ENCODE measurements at regions not wholly inside any gene's neighbourhood (a gene's known extent, or its start where the extent isn't known, plus 50 kb on each side); places are given as distances from the start of the nearest gene placed in this dataset.
A peak's percentile ranks its signal among the peaks of the same experiment; 100 is the strongest.

DNA sequence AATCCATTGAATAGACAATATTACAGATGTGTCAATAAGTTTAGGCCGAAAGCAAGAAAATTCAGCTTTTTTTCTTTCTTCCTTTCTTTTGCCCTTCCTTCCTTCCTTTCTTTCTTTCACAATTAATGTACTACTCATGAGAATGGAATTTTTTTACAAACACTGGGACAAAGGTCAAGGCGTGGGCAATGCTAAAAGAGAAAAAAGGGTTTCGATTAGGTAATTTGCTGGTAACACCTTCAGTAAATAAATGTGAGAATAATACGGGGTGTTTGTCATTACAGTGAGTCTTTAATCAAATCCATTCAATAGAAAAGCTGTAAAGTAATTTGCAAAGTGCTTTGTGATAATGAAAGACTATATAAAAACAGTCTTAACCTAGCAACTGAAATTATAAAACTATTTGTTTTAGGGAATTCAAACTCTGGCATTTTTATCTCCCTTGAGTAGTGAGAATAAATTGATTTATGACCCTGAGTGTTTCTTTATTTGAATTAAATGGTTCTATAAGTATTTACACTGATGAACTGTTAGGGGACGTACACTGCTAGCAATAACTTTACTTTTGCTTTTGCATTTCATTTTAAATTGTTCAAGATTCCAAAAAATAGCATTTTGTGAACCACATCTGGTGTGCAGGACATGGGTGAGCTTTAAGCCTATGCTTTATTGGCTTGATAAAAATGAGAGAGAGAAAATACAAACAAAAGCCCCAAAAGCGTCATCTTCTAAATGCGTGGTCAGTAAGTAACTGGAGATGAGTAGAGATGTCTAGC lies 104.2 kb upstream of the THRB start:
- no peak for DNase-seq

DNA sequence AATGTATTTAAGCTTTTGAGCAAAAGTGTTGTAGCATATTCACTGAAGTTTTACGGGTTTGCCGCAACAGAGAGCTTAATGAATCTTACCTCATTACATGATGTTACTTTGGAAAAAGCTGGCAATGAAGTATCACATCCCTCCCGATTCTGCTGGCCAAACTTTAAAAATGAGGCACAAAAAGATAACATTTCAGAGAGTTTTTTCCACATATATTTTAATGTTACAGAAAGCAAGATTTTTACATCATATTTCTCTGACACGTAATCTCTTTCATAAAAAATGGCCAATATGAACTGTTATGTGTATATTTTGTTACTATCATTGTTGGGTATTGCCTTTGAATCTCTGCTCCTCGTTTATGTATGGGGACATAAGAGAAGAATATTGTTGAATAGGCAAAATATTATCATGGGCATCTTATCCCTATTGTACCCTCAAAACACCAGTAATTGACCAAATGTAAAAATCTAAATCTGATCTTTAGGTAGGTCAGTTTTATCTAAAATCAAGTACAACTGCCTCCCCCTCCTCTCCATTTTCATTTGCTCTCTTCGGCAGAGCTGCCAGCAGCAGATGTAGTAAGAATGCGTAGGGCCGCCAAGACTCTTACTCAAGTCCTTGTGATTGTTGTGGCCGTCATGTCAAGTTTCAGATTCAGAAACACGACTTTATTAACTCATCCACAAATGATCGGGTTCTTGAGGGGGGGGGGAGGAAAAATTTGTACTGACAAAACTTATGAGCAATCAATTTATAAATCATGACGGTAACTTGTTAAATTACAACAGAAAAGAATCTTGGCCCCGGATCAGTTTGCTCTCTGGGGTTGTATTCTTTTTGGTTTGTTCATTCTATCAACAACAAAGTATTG lies 106.7 kb upstream of the THRB start:
- DNase-seq: no peak

GRCh38 chr3:24604215-24604614 lies 109.6 kb upstream of the THRB start:
- no peak for DNase-seq

DNA sequence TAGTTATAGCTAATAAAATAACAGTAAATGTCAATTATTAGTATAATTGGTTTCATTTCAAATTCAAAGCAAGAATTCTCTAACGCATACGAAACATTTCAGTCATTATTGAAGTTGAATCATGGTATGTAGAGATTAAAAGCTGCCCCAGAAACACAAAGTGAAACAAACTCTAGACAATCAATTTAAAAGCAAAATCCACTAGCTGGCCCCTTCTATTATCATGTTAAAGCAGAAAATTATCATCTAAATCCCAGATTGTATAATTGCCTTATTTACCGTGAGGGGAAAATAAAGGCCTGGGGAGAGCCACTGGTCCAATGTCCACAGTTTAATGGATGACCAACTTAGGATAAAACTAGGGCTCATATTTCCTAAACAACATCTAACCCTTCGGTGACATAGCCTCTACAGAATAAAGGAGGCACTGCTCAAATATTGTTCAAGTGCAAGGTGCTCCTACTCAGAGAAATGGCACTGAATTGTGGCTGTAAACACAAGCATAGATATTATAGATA lies 110.9 kb upstream of the THRB start:
- no peak for DNase-seq

DNA sequence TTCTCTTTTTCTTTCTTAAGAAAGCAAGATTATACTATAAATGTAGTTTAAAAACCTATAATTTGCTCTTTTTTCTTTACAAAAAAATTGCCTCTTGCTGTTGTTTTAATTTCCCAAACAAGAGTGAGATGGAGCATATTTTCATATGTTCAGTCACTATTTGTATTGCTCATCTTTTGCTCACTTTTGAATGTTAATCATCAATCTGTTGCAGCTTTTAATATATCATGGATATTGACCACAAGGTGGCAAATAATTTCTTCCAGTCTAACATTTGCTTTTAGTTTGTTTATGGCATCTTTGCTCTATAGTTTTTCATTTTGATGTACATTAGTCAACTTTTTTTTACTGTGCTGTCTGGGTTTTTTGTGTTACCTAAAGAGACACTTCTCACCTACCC lies 112.6 kb upstream of the THRB start:
- DNase-seq: no peak

DNA sequence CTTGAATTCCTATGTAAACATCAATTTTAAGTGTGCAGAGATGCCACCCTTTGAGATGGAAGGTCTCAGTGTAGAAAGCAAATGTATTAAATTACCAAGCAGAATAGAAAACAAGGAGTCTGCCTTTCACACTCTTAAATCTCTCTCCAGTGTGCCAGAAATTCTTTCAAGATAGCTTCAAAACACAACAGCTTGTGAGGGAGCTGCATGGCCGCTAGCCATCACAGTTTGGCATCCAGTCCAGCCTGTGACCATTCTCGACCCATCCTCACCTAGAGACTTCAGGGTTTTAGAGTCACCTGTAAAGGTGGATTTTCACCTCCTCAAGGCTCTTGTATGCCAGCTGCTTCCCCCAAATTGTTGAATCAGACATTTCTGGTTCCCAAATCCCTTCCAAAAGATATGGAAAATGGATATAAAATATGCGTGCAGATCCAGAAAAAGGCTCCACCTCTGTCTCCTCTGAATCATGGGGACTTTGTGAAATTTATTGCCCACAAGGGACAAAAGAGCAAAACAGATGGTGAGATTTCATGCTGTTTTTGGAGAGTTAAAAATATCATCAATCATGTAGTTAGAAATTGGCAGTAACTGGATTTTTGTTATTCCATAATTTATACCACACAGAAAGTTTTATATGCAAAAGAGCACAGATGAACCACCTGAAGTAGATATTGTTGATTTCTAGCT lies 114.2 kb upstream of the THRB start:
- DNase-seq: no peak

DNA sequence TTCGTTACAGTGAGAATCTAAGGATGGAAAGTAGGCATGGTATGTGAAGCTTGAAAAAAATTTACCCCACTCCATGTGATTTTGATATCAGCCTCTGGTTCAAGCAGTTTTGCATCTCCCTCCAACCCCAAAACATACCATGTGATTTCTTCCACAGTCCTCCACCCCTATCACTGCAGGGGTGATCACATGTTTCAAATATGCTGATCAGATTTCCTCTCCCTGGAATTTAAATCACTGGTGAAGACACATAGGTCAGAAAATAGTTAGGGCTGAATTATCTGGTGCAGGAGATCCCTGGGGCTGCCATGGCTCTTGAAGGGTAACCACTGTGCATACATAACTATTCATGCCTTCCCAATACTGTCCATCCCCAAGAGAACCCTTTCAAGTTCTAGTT lies 119.7 kb upstream of the THRB start:
- no peak for DNase-seq

DNA sequence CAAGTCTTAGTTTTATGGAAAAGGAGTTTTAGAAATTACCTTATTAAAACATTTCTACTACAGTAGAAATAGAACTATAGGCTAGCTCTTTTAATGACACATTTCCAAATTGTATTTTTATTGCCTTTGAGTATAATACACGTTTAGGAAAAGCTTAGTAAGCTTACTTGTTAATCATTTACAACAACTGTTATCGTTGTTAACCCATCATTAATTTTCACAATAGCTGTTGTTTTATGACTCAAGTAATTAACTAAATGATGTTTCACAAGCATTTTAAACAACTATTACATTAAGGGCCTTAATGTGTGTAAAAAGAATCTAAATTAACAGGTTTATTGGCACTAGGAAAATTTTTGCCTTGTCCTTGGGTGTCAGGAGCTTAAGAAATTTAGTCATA lies 120.5 kb upstream of the THRB start:
- DNase-seq: no peak

DNA sequence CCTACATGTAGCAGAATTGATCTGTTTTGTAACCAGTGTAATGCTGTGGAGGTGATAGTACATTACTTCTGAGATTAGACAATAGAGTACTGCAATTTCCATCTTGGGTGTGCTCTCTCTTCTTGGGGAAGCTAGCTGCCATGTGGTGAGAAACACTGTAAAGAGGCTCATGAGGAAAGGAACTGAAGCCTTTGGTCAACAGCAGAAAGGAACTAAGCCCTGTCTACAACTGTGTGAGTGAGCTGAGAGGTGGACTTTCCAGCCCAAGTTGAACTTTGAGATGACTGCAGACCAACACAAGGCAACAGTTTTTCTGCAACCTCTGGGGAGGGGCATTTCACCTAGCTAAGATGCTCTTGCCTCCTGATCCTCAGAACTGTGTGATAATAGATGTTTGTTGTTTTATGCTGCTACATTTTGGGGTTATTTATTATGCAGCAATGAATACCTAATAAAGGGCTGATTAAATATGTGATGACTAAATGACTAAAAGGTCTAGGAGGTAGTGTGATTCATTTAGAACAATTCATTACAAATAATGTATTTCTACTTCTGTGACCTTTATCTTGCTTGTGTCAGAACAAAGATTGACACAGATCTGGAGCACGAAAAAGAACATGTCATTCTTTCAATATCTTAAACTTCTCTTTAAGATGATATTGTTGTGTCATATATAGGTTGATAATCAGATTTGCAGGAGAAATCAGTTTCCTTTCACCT lies 121.6 kb upstream of the THRB start:
- no peak for DNase-seq

DNA sequence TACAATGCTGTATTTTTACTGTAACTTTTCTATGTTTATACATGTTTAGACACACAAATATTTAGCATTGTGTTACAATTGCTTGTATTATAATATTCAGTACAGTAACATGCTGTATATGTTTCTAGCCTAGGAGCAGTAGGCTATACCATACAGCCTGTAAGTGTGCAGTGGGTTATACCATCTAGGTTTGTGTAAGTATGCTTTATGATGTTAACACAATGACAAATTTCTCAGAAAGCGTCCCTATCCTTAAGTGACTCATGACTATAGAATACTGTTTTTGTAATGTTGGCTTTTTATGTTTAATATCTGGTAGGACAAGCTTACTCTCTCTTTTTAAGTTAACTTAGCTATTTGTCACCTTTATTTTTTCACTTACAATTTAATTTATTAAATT lies 127.5 kb upstream of the THRB start:
- no peak for DNase-seq

DNA sequence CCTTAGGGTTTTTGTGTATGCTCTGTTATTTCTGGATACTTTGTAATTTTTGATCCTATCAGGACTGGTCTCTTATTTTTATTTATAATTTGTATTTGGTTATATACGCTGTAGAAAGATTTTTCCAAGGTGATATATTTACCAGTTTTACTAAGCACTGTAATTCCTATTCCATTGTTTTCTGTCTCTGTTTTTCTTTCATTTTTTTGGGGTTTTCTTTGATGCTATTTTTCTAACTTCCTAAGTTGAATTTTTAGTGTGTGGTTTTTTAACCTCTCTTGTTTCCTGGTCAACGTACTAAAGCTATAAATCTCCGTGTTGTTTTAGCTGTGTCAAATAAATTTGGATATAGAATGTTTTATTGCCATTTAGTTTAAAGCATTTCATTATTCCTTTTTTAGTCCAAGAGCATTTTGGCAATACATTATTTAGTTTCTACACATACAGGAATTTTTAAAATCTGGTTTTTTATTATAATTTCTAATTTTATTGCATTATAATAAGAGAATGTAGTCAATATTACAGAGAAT lies 128.1 kb upstream of the THRB start:
- DNase-seq: no peak

DNA sequence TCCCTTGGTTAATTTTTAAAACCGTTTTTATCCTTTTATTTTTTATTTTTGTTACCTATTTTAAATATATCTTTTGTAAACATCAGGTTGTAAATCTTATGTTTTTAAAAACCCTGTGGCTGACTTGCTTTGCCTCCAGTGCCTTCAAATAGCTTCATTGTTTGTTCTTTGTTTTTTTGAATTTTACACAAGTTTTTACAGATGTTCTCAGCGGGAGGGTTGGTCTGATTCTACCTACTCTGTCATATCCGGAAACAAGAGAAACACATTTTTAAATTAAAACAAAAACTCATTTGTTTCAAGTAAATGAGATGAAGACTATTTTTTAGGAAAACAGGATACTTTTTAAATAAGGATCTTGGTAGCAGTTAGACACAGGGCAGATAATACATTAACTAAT lies 129.0 kb upstream of the THRB start:
- no peak for DNase-seq

DNA sequence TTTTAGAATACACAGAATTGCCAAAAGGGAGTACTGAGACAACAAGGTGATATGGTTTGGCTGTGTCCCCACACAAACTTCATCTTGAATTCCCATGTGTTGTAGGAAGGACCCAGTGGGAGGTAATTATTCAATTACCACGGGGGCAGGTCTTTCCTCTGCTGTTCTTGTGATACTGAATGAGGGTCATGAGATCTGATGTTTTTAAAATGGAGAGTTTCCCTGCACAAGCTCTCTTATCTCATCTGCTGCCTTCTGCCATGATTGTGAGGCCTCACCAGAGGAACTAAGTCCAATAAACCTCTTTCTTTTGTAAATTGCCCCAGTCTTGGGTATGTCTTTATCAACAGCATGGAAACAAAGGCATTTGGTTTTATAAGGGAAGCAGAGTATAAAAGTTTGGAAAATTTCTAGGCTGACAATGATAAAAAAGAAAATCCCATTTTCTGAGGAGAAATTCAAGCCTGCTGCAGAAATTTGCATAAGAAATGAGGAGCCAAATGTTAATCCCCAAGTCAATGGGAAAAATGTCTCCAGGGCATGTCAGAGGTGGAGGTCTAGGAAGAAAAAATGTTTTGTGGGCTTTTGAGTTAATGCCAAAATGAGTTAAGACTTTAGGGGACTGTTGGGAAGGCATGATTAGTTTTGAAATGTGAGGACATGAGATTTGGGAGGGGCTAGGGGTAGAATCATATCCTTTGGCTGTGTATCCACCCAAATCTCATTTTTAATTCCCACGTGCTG lies 130.5 kb upstream of the THRB start:
- no peak for DNase-seq

DNA sequence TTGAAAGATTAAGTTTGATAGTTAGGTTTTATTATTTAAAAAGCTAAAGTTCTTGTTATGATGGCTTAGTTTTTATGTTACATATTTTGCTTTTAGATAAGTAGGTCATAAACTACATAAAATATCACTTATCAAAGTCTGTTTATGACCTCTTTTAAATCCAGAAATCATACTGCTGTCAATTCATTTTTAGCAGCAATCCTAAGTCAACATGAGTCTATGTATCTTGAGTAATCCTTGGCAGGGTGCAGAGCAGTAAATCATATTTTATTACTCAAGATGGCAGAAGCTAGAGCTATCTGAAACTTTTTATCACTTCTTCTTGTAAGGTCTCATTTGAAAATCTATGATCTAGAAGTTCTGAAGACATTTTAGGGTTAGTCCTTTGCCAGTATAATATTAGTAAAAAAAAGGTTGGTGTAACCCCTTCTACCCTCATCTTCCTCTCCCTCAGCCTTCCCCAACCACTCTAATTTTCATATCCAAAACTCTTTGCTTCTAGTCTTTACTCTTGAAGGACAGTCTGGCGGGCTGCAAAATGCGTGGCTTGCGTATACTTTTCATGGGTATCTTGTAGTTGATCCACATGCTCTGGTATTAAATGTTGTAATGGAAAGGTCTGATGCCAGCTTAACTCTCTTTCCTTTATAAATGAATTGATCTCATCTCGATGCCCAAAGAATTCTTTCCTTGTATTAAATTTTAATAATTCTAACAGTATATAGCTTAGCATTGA lies 134.0 kb upstream of the THRB start:
- no peak for DNase-seq

- DNase-seq: no peak
These were observed 136.8 kb upstream of the THRB start for GRCh38 chr3:24631481-24631880.

DNA sequence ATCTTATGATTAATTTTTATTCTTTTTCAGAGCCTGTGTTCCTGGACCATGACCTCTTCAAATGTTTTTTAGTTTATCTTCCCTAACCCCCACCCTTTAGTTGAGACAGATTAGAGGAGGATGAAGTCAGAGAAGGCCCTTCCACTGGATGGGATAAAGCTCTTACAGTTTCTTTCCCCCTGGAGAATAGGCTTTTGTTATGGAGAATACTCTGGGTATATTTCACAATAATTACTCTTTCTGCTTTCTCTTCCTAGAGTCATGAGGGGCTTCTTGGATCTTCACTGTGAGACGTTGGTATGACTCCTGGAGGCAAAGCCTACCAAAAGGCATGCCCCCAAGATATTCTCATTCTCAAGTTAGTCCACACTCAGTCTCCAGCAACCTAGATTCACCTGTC lies 144.4 kb upstream of the THRB start:
- no peak for DNase-seq

DNA sequence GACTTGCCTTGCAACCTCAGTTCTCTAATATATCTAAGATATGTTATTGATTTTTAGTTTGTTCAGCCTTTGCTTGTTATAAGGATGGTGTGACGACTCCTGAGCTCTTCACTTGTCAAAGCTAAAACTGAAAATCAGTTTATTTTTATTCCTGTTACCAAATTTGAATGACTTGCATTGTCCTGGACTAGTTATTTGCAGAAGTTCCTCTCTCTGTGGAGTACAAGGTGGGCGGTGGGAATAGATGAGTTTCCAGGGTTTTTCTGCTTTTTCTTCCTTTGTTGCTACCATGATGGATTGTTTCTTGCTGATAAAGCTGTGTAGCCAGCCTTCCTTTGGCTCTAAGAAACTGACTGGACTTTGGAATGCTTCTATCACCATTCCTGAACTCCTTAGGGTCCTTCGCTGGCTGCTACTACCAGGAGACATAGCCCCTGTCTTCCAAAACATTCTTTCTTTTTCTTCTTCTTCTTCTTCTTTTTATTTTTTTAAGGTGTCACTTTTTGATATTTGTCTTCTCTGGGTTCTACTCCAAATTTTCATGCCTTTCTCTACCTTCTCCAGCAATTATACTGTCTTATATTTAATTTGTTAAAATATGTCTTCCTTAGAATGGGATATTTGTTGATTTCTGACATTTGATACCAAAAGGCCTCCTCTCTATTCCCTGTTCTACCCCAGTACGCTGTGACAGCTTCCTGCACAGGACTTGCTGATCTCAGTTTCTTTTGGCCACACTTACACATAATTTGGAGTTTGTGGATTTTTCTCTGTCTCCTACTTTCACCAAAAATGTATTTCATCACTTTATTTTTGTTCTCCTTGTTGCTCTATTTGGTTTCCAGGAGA lies 145.1 kb upstream of the THRB start:
- no peak for DNase-seq

DNA sequence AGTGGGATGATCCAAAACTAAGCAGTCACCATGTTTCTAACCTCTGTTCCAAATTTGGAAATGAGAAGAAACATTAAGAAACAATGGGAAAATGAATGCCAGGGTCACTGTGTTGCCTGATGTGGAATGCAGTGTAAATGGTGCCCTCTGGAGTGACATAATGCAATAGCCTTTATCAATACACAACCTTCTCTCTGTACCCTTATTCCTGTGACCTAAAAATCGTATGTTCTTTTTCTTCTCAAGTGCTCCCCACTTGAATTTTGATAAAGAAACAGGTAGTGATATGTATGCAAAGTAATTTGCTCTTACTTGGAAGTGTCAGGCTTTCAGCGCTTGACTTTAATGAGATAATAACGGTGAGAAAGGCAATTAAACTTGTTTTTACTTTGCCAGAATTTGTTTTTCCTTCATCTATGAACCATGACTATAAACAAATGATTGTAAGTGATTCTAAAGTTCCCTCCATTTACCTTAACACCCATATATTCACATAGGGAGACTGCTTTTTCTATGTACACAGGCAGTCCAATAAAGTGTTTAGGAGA lies 145.8 kb upstream of the THRB start:
- peak; percentile 33 for DNase-seq

DNA sequence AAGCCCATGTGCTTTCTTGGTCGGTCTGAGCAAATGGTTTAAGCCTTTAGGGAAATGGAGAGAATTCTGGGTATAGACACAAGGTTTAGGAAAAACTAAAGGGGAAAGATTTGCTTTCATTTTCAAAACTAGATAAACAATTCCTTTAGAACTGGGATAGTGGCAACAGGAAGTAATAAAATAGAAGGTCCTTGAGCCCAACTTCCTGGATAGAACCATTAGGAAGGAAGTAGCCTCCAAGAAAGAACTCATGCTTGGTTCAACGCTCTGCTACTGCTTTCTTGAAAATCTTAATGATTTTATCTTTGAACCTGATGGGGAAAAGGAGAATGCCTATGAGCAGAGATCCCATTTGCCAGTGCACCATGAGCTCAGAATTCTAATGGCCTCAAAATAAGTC lies 147.0 kb upstream of the THRB start:
- DNase-seq: no peak

DNA sequence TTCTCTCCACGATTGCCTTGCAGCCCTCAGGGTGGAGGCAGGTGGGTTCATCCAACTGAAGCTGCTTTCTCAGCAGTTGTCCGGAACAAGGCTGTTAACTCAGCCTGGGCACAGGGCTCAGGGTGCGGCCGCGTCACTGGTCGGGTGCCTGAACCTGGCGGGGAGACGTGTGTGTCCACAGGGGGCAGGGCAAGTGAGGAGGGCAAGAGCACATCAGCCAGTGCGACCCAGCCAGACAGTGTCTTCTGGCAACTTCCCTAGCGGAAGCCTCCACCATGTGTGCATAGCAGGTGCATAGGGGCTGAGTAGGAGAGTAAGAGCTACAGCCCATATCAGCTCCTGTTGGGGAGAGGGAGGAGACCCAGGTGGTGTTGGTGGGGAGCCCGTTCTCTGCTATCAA lies 150.4 kb upstream of the THRB start:
- DNase-seq: no peak
